ENCODE measurements at regions not wholly inside any gene's neighbourhood (a gene's known extent, or its start where the extent isn't known, plus 50 kb on each side); places are given as distances from the start of the nearest gene placed in this dataset.

GRCh38 chr5:23314827-23315226, 192.6 kb upstream of the PRDM9 start:
- H4K20me1 ChIP-seq (ENCODE audit: control insufficient read depth, insufficient read depth, low read depth, low read length) = no peaks in the 10 kb centered on the region
- H3K4me3 ChIP-seq (ENCODE audit: low read length) = no peak overlapping the region
- TF ChIP-seq EZH2phosphoT487 (IDR thresholded peaks at IDR 0.05; ENCODE audit: borderline replicate concordance, low read length) = no peak
- TF ChIP-seq CTCF (IDR thresholded peaks at IDR 0.05; ENCODE audit: low read depth, low read length, poor library complexity, severe bottlenecking) = no peak
- no peaks in the 10 kb centered on the region for H3K27me3 ChIP-seq (ENCODE audit: control insufficient read depth, low read length)
- H3K27ac ChIP-seq (ENCODE audit: low read depth, low read length) = no peak overlapping the region
- no peaks in the 10 kb centered on the region for H3K9me3 ChIP-seq (ENCODE audit: control insufficient read depth, insufficient read depth, low read length)
- no peaks in the 10 kb centered on the region for H3K79me2 ChIP-seq (ENCODE audit: control insufficient read depth, low read length)
- H3F3A ChIP-seq (ENCODE audit: control insufficient read depth, insufficient read depth) = no peaks in the 10 kb centered on the region
- no peaks in the 10 kb centered on the region for H3K36me3 ChIP-seq (ENCODE audit: control insufficient read depth, low read length)
- H3K9me2 ChIP-seq (replicated peaks; ENCODE audit: control insufficient read depth, low read length) = no peaks in the 10 kb centered on the region; the same call in 1 of the 2 replicates
- H3K4me1 ChIP-seq (ENCODE audit: control insufficient read depth, low read length) = no peaks in the 10 kb centered on the region
- H3K4me2 ChIP-seq (ENCODE audit: low read length) = no peak overlapping the region

GRCh38 chr5:23305055-23305454, 202.4 kb upstream of the PRDM9 start:
- no peak overlapping the region for H3K27ac ChIP-seq (ENCODE audit: low read depth, low read length)
- no peak overlapping the region for H3K4me2 ChIP-seq (ENCODE audit: low read length)
- H3K36me3 ChIP-seq (ENCODE audit: control insufficient read depth, low read length) = no peaks in the 10 kb centered on the region
- no peaks in the 10 kb centered on the region for H3K27me3 ChIP-seq (ENCODE audit: control insufficient read depth, low read length)
- H3K4me3 ChIP-seq (ENCODE audit: low read length) = no peak overlapping the region
- TF ChIP-seq CTCF (IDR thresholded peaks at IDR 0.05; ENCODE audit: low read depth, low read length, poor library complexity, severe bottlenecking) = no peak
- no peak for TF ChIP-seq EZH2phosphoT487 (IDR thresholded peaks at IDR 0.05; ENCODE audit: borderline replicate concordance, low read length)
- H3K79me2 ChIP-seq (ENCODE audit: control insufficient read depth, low read length) = no peaks in the 10 kb centered on the region
- H3K9me2 ChIP-seq (replicated peaks; ENCODE audit: control insufficient read depth, low read length) = no peaks in the 10 kb centered on the region
- no peaks in the 10 kb centered on the region for H4K20me1 ChIP-seq (ENCODE audit: control insufficient read depth, insufficient read depth, low read depth, low read length)
- no peaks in the 10 kb centered on the region for H3K9me3 ChIP-seq (ENCODE audit: control insufficient read depth, insufficient read depth, low read length)
- no peaks in the 10 kb centered on the region for H3K4me1 ChIP-seq (ENCODE audit: control insufficient read depth, low read length)
- no peaks in the 10 kb centered on the region for H3F3A ChIP-seq (ENCODE audit: control insufficient read depth, insufficient read depth)

GRCh38 chr5:23303836-23304235, 203.6 kb upstream of the PRDM9 start:
- Histone ChIP-seq H3K4me3 (ENCODE audit: low read length) (no peak overlapping the region), H3K27ac (ENCODE audit: low read depth, low read length) (no peak overlapping the region), H3K4me1 (ENCODE audit: control insufficient read depth, low read length) (no peaks in the 10 kb centered on the region), H3K36me3 (ENCODE audit: control insufficient read depth, low read length) (no peaks in the 10 kb centered on the region), H4K20me1 (ENCODE audit: control insufficient read depth, insufficient read depth, low read depth, low read length) (no peaks in the 10 kb centered on the region), H3K79me2 (ENCODE audit: control insufficient read depth, low read length) (no peaks in the 10 kb centered on the region), H3K9me3 (ENCODE audit: control insufficient read depth, insufficient read depth, low read length) (no peaks in the 10 kb centered on the region), H3K4me2 (ENCODE audit: low read length) (no peak overlapping the region), H3K9me2 (replicated peaks; ENCODE audit: control insufficient read depth, low read length) (no peaks in the 10 kb centered on the region), H3K27me3 (ENCODE audit: control insufficient read depth, low read length) (no peaks in the 10 kb centered on the region), H3F3A (ENCODE audit: control insufficient read depth, insufficient read depth) (no peaks in the 10 kb centered on the region)
- no peak for TF ChIP-seq CTCF (IDR thresholded peaks at IDR 0.05; ENCODE audit: low read depth, low read length, poor library complexity, severe bottlenecking)
- TF ChIP-seq EZH2phosphoT487 (IDR thresholded peaks at IDR 0.05; ENCODE audit: borderline replicate concordance, low read length) = no peak

- no peaks in the 10 kb centered on the region for H3K4me1 ChIP-seq (ENCODE audit: control insufficient read depth, low read length)
- no peak overlapping the region for H3K4me2 ChIP-seq (ENCODE audit: low read length)
Observed at GRCh38 chr5:23303435-23303834, 204.0 kb upstream of the PRDM9 start.

More at GRCh38 chr5:23303435-23303834, 204.0 kb upstream of the PRDM9 start:
- Histone ChIP-seq H4K20me1 (ENCODE audit: control insufficient read depth, insufficient read depth, low read depth, low read length) (no peaks in the 10 kb centered on the region), H3K27ac (ENCODE audit: low read depth, low read length) (no peak overlapping the region), H3K4me3 (ENCODE audit: low read length) (no peak overlapping the region), H3K9me2 (replicated peaks; ENCODE audit: control insufficient read depth, low read length) (no peaks in the 10 kb centered on the region), H3K36me3 (ENCODE audit: control insufficient read depth, low read length) (no peaks in the 10 kb centered on the region), H3K9me3 (ENCODE audit: control insufficient read depth, insufficient read depth, low read length) (no peaks in the 10 kb centered on the region), H3F3A (ENCODE audit: control insufficient read depth, insufficient read depth) (no peaks in the 10 kb centered on the region), H3K79me2 (ENCODE audit: control insufficient read depth, low read length) (no peaks in the 10 kb centered on the region), H3K27me3 (ENCODE audit: control insufficient read depth, low read length) (no peaks in the 10 kb centered on the region)
- TF ChIP-seq EZH2phosphoT487 (IDR thresholded peaks at IDR 0.05; ENCODE audit: borderline replicate concordance, low read length) (no peak), CTCF (IDR thresholded peaks at IDR 0.05; ENCODE audit: low read depth, low read length, poor library complexity, severe bottlenecking) (no peak)

Data from DOHH2 (cell line).